OCI-LY3 (cell line): ENCODE measurements at regions not wholly inside any gene's neighbourhood (a gene's known extent, or its start where the extent isn't known, plus 50 kb on each side); places are given as distances from the start of the nearest gene placed in this dataset.

ENCODE experiments used
- CTCF ChIP-seq: fragments of 200-600, 300-600 bp; sonication (generic); IDR thresholded peaks from 2 replicates; pipeline ENCODE4 v1.5.1; 2014; ENCODE audit warnings: antibody characterized with exemption, low read length, low read depth
- EZH2phosphoT487 ChIP-seq: fragments of 200-600 bp; shearing (Covaris generic); IDR thresholded peaks from 2 replicates; pipeline ENCODE4 v1.6.1; 2018; ENCODE audit warnings: antibody characterized with exemption, mixed run types, low read depth

- TF ChIP-seq CTCF (no peak), EZH2phosphoT487 (no peak)
These were observed 92.9 kb downstream of the ACKR3 start for GRCh38 chr2:236662231-236663185.
